GM12873 (cell line): ENCODE measurements at regions not wholly inside any gene's neighbourhood (a gene's known extent, or its start where the extent isn't known, plus 50 kb on each side); places are given as distances from the start of the nearest gene placed in this dataset.

Experiments
- TF ChIP-seq, protein P1 (sequence below): IDR thresholded peaks from 2 replicates; pipeline ENCODE4 v1.5.1; 2012; ENCODE audit warnings: low read depth, mild to moderate bottlenecking, moderate library complexity, low read length, control low read depth; ENCODE audit not compliant: insufficient read depth; ENCODE audit errors: missing control alignments

GRCh38 chr22:49072996-49073645 is 754.6 kb downstream of the BRD1 start:
- TF ChIP-seq, protein P1, sequence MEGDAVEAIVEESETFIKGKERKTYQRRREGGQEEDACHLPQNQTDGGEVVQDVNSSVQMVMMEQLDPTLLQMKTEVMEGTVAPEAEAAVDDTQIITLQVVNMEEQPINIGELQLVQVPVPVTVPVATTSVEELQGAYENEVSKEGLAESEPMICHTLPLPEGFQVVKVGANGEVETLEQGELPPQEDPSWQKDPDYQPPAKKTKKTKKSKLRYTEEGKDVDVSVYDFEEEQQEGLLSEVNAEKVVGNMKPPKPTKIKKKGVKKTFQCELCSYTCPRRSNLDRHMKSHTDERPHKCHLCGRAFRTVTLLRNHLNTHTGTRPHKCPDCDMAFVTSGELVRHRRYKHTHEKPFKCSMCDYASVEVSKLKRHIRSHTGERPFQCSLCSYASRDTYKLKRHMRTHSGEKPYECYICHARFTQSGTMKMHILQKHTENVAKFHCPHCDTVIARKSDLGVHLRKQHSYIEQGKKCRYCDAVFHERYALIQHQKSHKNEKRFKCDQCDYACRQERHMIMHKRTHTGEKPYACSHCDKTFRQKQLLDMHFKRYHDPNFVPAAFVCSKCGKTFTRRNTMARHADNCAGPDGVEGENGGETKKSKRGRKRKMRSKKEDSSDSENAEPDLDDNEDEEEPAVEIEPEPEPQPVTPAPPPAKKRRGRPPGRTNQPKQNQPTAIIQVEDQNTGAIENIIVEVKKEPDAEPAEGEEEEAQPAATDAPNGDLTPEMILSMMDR: no peak

GRCh38 chr22:49070501-49070900 is 757.2 kb downstream of the BRD1 start:
- TF ChIP-seq, protein P1: no peak

DNA sequence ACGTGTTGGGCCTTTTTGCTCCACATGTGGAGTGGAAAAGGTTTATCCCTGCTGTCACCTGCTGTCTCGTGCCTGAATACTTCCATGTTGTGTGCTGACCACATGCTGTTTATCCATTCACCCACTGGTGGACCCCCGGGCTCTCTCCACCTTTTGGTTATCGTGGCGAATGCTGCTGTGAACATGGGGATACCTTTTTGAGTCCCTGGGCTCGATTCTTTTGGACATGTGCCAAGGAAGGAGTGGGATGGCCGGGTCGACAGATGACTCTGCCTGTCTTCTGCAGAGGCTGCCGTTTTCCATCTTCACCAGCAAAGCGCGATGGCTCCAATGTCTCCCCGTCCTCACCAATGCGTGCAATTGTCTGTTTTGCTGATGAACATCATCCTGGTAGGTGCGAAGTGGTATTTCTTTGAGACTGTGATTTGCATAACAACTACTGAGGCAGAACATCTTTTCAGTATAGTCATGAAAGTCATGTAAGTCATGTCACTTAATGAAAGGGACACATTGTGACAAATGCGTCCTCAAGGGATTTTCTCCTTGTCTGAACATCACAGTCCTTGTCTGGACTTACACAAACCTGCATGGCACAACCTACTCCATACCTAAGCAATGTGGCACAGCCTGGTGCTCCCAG is 758.7 kb downstream of the BRD1 start:
- TF ChIP-seq, protein P1: no peak

- TF ChIP-seq, protein P1: no peak
Observed at GRCh38 chr22:49067504-49067903, 760.2 kb downstream of the BRD1 start.

DNA sequence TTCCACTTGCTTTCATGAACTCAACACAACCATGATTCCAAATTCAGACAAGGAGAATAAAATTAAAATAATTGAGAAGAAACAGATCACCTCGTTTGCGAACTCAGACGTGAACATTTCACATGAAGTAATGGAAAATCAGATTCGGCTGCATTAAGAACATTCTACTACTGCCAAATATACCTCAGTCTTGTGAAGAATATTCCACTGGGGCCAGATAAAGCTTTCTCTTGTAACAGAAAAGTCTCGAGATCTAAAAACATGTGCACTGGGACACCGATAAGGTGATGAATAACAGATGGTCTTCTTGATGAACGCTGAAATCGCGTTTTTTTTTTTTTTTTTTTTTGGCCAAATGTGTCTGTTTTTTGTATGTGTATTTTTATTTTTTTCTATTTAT is 761.1 kb downstream of the BRD1 start:
- TF ChIP-seq, protein P1: no peak

DNA sequence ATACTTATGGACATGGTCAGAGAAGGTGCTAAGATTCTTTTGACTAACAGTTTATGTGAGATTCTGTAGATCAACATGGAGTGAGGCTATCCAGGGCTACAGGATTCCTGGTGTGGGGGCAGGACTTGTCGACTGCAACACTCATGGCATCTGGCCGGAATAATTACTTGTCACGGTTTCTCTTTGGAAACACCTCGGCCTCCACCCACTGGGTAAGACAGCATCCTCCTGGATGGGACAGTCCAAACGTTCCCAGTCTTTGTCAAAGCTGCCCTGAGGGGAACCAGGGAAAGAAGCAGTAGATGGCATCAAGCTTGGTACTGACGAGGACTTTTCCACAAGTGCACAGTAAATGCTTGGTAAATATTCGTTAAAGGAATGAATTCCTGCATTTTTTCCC is 762.8 kb downstream of the BRD1 start:
- TF ChIP-seq, protein P1: no peak

GRCh38 chr22:49063545-49063890 is 764.2 kb downstream of the BRD1 start:
- TF ChIP-seq, protein P1: no peak
